Activated CD4-positive, alpha-beta T cell treated with anti-CD3 and anti-CD28 coated beads, Interleukin-2, amount 50 U/mL, for 1 hour (primary cell): ENCODE measurements at regions not wholly inside any gene's neighbourhood (a gene's known extent, or its start where the extent isn't known, plus 50 kb on each side); places are given as distances from the start of the nearest gene placed in this dataset.
"Not testable (repeated sequence)": the region's sequence is repeated elsewhere in the genome, so short reads cannot be mapped to it uniquely, and the experiment has no call there.

Experiments
- DNase-seq: peaks from one replicate; pipeline ENCODE4 v3.0.0-alpha.2; 2020

- DNase-seq: not testable (repeated sequence)
Observed at GRCh38 chr11:134840165-134840564, 428.1 kb upstream of the B3GAT1 start.

GRCh38 chr11:134838708-134839107 is 426.7 kb upstream of the B3GAT1 start:
- no peak for DNase-seq

- DNase-seq: no peak
Observed at GRCh38 chr11:134837887-134838232, 425.8 kb upstream of the B3GAT1 start.

- DNase-seq: no peak
Observed at GRCh38 chr11:134837166-134837886, 425.3 kb upstream of the B3GAT1 start.

GRCh38 chr11:134836561-134836960 is 424.5 kb upstream of the B3GAT1 start:
- no peak for DNase-seq

- DNase-seq: no peak
Observed at GRCh38 chr11:134835561-134835960, 423.5 kb upstream of the B3GAT1 start.

- DNase-seq: no peak
Observed at GRCh38 chr11:134830312-134830711, 418.3 kb upstream of the B3GAT1 start.

- no peak for DNase-seq
Observed at GRCh38 chr11:134823970-134824369, 411.9 kb upstream of the B3GAT1 start.

- DNase-seq: no peak
Observed at GRCh38 chr11:134822897-134823296, 410.9 kb upstream of the B3GAT1 start.

GRCh38 chr11:134821422-134821821 is 409.4 kb upstream of the B3GAT1 start:
- no peak for DNase-seq

GRCh38 chr11:134819041-134819440 is 407.0 kb upstream of the B3GAT1 start:
- DNase-seq: no peak

GRCh38 chr11:134818516-134818915 is 406.5 kb upstream of the B3GAT1 start:
- DNase-seq: no peak

- no peak for DNase-seq
Observed at GRCh38 chr11:134815404-134815803, 403.4 kb upstream of the B3GAT1 start.

GRCh38 chr11:134807997-134808396 is 396.0 kb upstream of the B3GAT1 start:
- no peak for DNase-seq

- no peak for DNase-seq
Observed at GRCh38 chr11:134802598-134802997, 390.6 kb upstream of the B3GAT1 start.

GRCh38 chr11:134802116-134802515 is 390.1 kb upstream of the B3GAT1 start:
- DNase-seq: no peak

GRCh38 chr11:134801570-134801969 is 389.5 kb upstream of the B3GAT1 start:
- no peak for DNase-seq

- no peak for DNase-seq
Observed at GRCh38 chr11:134800826-134801225, 388.8 kb upstream of the B3GAT1 start.

GRCh38 chr11:134800130-134800529 is 388.1 kb upstream of the B3GAT1 start:
- no peak for DNase-seq

- DNase-seq: no peak
Observed at GRCh38 chr11:134799386-134799785, 387.3 kb upstream of the B3GAT1 start.

GRCh38 chr11:134797411-134798089 is 385.5 kb upstream of the B3GAT1 start:
- no peak for DNase-seq

- DNase-seq: no peak
Observed at GRCh38 chr11:134795017-134795416, 383.0 kb upstream of the B3GAT1 start.

GRCh38 chr11:134794192-134794591 is 382.1 kb upstream of the B3GAT1 start:
- DNase-seq: no peak

GRCh38 chr11:134792677-134793076 is 380.6 kb upstream of the B3GAT1 start:
- no peak for DNase-seq

- DNase-seq: no peak
Observed at GRCh38 chr11:134792044-134792443, 380.0 kb upstream of the B3GAT1 start.
